ENCODE measurements at regions not wholly inside any gene's neighbourhood (a gene's known extent, or its start where the extent isn't known, plus 50 kb on each side); places are given as distances from the start of the nearest gene placed in this dataset.
"Not testable (repeated sequence)": the region's sequence is repeated elsewhere in the genome, so short reads cannot be mapped to it uniquely, and the experiment has no call there.

DNA sequence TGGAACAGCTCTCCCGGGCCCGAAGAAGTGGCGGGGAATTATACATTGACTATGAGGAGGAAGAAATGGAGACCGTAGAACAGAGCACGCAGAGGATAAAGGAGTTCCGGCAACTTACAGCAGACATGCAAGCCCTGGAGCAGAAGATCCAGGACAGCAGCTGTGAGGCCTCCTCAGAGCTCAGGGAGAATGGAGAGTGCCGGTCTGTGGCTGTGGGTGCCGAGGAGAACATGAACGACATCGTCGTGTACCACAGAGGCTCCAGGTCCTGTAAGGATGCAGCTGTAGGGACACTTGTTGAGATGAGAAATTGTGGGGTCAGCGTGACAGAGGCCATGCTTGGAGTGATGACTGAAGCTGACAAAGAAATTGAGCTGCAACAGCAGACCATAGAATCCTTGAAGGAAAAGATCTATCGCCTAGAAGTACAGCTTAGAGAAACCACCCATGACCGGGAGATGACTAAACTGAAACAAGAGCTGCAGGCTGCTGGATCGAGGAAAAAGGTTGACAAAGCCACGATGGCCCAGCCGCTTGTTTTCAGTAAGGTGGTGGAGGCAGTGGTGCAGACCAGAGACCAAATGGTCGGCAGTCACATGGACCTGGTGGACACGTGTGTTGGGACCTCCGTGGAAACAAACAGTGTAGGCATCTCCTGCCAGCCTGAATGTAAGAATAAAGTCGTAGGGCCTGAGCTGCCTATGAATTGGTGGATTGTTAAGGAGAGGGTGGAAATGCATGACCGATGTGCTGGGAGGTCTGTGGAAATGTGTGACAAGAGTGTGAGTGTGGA lies 129.5 kb upstream of the DMRT1 start:
- no peak overlapping the region for H3K27ac Mint-ChIP-seq
- H3K9me3 Mint-ChIP-seq = no peaks in the 10 kb centered on the region
- H3K27me3 Mint-ChIP-seq = no peaks in the 10 kb centered on the region
- H3K4me1 Mint-ChIP-seq = peaks cover 3% of the 10 kb centered on the region
- H3K36me3 Mint-ChIP-seq = peaks cover 13% of the 10 kb centered on the region
- H3K4me3 Mint-ChIP-seq = no peak overlapping the region

DNA sequence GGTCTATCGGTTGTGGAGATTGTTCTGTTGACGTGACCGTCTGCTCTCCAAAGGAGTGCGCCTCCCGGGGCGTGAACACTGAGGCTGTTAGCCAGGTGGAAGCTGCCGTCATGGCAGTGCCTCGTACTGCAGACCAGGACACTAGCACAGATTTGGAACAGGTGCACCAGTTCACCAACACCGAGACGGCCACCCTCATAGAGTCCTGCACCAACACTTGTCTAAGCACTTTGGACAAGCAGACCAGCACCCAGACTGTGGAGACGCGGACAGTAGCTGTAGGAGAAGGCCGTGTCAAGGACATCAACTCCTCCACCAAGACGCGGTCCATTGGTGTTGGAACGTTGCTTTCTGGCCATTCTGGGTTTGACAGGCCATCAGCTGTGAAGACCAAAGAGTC lies 128.9 kb upstream of the DMRT1 start:
- Mint-ChIP-seq H3K4me3 (no peak overlapping the region), H3K27ac (no peak overlapping the region), H3K27me3 (no peaks in the 10 kb centered on the region), H3K4me1 (peaks cover 3% of the 10 kb centered on the region), H3K9me3 (no peaks in the 10 kb centered on the region), H3K36me3 (peaks cover 13% of the 10 kb centered on the region)

GRCh38 chr9:713091-713490 lies 128.4 kb upstream of the DMRT1 start:
- Mint-ChIP-seq H3K9me3 (no peaks in the 10 kb centered on the region), H3K27ac (no peak overlapping the region), H3K36me3 (peaks cover 13% of the 10 kb centered on the region), H3K4me3 (no peak overlapping the region), H3K27me3 (no peaks in the 10 kb centered on the region), H3K4me1 (peaks cover 3% of the 10 kb centered on the region)

GRCh38 chr9:714675-715074 lies 126.8 kb upstream of the DMRT1 start:
- Mint-ChIP-seq H3K27me3 (no peaks in the 10 kb centered on the region), H3K36me3 (peaks cover 13% of the 10 kb centered on the region), H3K27ac (no peak overlapping the region), H3K4me1 (no peaks in the 10 kb centered on the region), H3K9me3 (no peaks in the 10 kb centered on the region), H3K4me3 (no peak overlapping the region)

- H3K36me3 Mint-ChIP-seq = peaks cover 13% of the 10 kb centered on the region
- H3K27ac Mint-ChIP-seq = no peak overlapping the region
- H3K4me1 Mint-ChIP-seq = no peaks in the 10 kb centered on the region
- no peaks in the 10 kb centered on the region for H3K9me3 Mint-ChIP-seq
- H3K4me3 Mint-ChIP-seq = no peak overlapping the region
- H3K27me3 Mint-ChIP-seq = no peaks in the 10 kb centered on the region
Observed at GRCh38 chr9:715300-715699, 126.2 kb upstream of the DMRT1 start.

DNA sequence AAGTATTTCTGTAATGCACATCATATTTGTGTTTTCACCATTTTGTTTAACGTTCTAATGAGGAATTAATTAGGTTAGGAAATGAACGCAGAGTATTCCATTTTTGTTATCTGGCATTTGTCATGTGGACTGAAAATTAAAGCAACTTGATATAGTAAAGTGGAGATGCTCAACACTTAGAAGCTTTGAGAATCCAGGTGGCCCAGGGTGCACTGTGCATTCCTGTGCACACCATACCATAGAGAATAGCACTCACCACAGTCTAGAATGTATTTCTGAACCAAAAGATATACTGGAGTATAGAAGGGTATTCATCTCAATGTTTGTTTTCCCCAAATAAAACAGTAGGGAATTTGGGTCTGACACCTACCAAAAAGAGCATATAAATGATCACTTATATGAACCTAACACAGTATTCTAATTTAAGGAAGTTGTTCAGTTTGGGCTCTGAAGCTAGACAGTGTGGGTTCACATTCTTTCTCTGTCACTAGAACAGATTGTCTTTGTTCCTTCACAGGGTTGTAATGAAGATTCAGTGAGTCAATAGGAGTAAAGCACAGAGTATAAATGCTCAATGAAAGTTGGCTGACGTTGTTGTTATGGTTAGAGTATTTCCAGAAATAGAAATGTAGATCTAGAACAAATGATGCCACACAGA lies 125.6 kb upstream of the DMRT1 start:
- H3K27me3 Mint-ChIP-seq = no peaks in the 10 kb centered on the region
- H3K9me3 Mint-ChIP-seq = no peaks in the 10 kb centered on the region
- H3K4me1 Mint-ChIP-seq = no peaks in the 10 kb centered on the region
- H3K27ac Mint-ChIP-seq = no peak overlapping the region
- H3K4me3 Mint-ChIP-seq = no peak overlapping the region
- peaks cover 12% of the 10 kb centered on the region for H3K36me3 Mint-ChIP-seq

DNA sequence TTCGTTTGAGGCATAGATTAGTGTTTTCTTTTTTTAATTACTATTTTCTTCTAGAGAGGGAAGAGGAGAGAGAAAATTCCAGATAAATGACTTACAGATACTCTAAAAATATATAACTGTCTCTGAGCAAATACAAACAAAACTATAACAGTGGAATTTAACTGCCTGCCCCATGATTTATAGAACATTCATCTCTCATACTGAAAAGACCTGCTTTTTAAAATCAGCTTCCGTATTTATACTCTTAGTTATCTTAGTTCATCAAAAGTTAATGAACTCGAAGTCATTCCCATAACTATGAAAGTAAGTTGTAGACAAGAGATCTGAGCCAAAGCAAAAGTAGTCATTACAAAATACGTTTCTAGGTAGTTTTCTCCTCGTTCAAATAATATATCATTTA lies 123.8 kb upstream of the DMRT1 start:
- H3K27ac Mint-ChIP-seq = no peak overlapping the region

DNA sequence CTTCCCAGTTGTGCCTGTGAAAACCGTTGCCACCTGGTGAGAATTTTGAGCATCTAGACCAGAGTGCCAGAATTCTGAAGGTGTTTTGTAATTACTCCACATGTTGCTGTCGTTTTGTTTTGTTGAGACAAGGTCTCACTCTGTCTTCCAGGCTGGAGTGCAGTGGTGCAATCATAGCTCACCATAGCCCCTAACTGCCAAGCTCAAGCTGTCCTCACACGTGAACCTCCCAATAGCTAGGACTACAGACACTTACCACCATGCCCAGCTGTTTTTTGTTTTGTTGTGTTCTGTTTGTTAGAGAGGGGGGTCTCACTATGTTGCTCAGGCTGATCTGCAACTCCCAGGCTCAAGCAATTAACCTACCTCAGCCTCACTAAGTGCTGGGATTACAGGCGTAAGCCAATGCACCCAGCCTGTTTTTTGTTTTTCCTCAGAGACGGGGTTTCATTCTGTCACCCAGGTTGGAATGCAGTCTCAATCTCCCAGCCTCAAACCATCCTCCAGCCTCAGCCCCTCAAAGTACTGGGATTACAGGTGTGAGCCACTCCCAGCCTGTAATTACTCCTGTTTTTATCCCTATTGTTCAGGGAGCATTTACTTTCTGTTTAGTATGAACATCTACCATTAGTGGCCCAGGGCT lies 121.1 kb upstream of the DMRT1 start:
- H3K9me3 Mint-ChIP-seq = no peaks in the 10 kb centered on the region
- no peak overlapping the region for H3K4me3 Mint-ChIP-seq

More for the DNA sequence above, 123.8 kb upstream of the DMRT1 start:
- Mint-ChIP-seq H3K4me1 (no peaks in the 10 kb centered on the region), H3K27me3 (no peaks in the 10 kb centered on the region), H3K9me3 (no peaks in the 10 kb centered on the region), H3K4me3 (no peak overlapping the region), H3K36me3 (peaks cover 5% of the 10 kb centered on the region)

DNA sequence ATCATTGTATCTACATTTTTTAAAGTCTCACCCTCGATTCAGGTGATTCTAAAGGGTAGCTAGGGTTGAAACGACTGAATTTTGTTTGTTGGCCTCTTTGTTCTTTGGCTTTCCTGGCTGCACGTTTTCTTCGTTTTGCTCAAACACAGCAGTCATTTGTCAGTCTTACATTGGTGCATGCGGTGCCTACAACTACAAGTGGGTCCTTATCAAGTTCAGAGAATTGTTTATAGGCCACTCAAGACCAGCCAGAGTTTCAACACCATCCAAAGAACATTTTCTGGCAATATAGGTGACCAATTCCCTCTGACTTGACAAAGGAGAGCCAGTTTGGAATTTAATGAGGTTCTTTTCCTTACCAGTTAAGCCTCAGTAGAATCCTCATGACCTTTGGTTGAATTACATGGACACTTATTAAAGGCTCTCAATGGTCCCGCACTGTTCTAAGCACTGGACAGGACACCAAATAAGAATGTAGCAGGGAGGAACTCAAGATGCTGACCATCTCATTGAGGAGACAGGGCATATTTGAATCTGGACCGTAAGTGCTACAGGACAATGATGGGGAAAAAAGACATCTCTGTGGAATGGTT lies 119.0 kb upstream of the DMRT1 start:
- H3K9me3 Mint-ChIP-seq = no peaks in the 10 kb centered on the region
- no peak overlapping the region for H3K4me3 Mint-ChIP-seq
- no peak overlapping the region for H3K27ac Mint-ChIP-seq
- H3K4me1 Mint-ChIP-seq = no peaks in the 10 kb centered on the region
- peaks cover 6% of the 10 kb centered on the region for H3K36me3 Mint-ChIP-seq
- H3K27me3 Mint-ChIP-seq = no peaks in the 10 kb centered on the region

More for the DNA sequence above, 121.1 kb upstream of the DMRT1 start:
- Mint-ChIP-seq H3K27ac (no peak overlapping the region), H3K27me3 (no peaks in the 10 kb centered on the region), H3K36me3 (peaks cover 5% of the 10 kb centered on the region), H3K4me1 (no peaks in the 10 kb centered on the region)

GRCh38 chr9:724461-724860 lies 117.0 kb upstream of the DMRT1 start:
- not testable (repeated sequence) for H3K4me3 Mint-ChIP-seq, H3K9me3 Mint-ChIP-seq, H3K27me3 Mint-ChIP-seq, H3K36me3 Mint-ChIP-seq, H3K27ac Mint-ChIP-seq, H3K4me1 Mint-ChIP-seq

DNA sequence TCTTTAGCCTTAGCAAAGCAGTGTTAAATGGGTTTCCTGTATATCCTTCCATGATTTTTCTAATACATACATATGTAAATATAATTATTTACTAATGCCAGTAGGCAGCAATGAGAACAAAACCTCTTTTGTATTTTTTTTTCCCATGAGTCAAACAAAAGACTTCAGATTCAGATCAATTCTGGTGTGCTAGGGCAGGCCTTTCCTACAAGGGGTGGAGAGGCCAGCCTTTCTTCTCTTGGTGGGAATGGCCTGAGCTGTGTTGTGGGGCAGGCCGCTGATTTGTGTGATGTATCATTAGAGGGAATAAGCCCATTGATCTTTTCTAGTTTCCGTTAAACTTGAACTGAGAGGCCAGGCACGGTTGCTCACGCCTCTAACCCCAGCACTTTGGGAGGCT lies 115.5 kb upstream of the DMRT1 start:
- Mint-ChIP-seq H3K27me3 (no peaks in the 10 kb centered on the region), H3K27ac (no peak overlapping the region)

GRCh38 chr9:727767-728166 lies 113.7 kb upstream of the DMRT1 start:
- Mint-ChIP-seq H3K27ac (no peak overlapping the region), H3K36me3 (peaks cover 2% of the 10 kb centered on the region), H3K4me3 (no peak overlapping the region)

More for the DNA sequence above, 115.5 kb upstream of the DMRT1 start:
- peaks cover 3% of the 10 kb centered on the region for H3K36me3 Mint-ChIP-seq
- H3K9me3 Mint-ChIP-seq = no peaks in the 10 kb centered on the region
- H3K4me3 Mint-ChIP-seq = no peak overlapping the region
- H3K4me1 Mint-ChIP-seq = no peaks in the 10 kb centered on the region

GRCh38 chr9:728535-728934 lies 113.0 kb upstream of the DMRT1 start:
- H3K36me3 Mint-ChIP-seq = peaks cover 2% of the 10 kb centered on the region
- H3K9me3 Mint-ChIP-seq = no peaks in the 10 kb centered on the region
- no peak overlapping the region for H3K27ac Mint-ChIP-seq
- H3K4me1 Mint-ChIP-seq = no peaks in the 10 kb centered on the region
- H3K4me3 Mint-ChIP-seq = no peak overlapping the region
- H3K27me3 Mint-ChIP-seq = no peaks in the 10 kb centered on the region

More at GRCh38 chr9:727767-728166, 113.7 kb upstream of the DMRT1 start:
- no peaks in the 10 kb centered on the region for H3K4me1 Mint-ChIP-seq
- no peaks in the 10 kb centered on the region for H3K9me3 Mint-ChIP-seq
- H3K27me3 Mint-ChIP-seq = no peaks in the 10 kb centered on the region

GRCh38 chr9:731474-731873 lies 110.0 kb upstream of the DMRT1 start:
- Mint-ChIP-seq H3K27ac (no peak overlapping the region), H3K9me3 (no peaks in the 10 kb centered on the region), H3K36me3 (no peaks in the 10 kb centered on the region), H3K4me3 (no peak overlapping the region), H3K4me1 (no peaks in the 10 kb centered on the region), H3K27me3 (no peaks in the 10 kb centered on the region)

GRCh38 chr9:734831-735511 lies 106.5 kb upstream of the DMRT1 start:
- Mint-ChIP-seq H3K36me3 (no peaks in the 10 kb centered on the region), H3K4me3 (no peak overlapping the region), H3K27me3 (no peaks in the 10 kb centered on the region), H3K4me1 (no peaks in the 10 kb centered on the region), H3K27ac (no peak overlapping the region), H3K9me3 (no peaks in the 10 kb centered on the region)
